H1 (cell line): ENCODE measurements at regions not wholly inside any gene's neighbourhood (a gene's known extent, or its start where the extent isn't known, plus 50 kb on each side); places are given as distances from the start of the nearest gene placed in this dataset.

Experiments
- ATF2 ChIP-seq: IDR thresholded peaks from 2 replicates; pipeline ENCODE4 v1.6.1; 2012; ENCODE audit warnings: low read length, inconsistent platforms
- HDAC2 ChIP-seq, 2 experiments: fragments of 300-600 bp in 1 of 2; sonication (generic) in 1 of 2; IDR thresholded peaks; 2 replicates each; pipeline ENCODE4 v1.6.1; 2011 to 2012; ENCODE audit warnings: low read depth in 2 of 2, low read length in 2 of 2, mild to moderate bottlenecking in 2 of 2, moderate library complexity in 2 of 2, borderline replicate concordance in 1 of 2, inconsistent platforms in 1 of 2
- HDAC6 ChIP-seq: IDR thresholded peaks from one replicate; pipeline ENCODE4 v1.7.1; 2012; ENCODE audit warnings: low read depth, mild to moderate bottlenecking, inconsistent platforms, low read length, moderate library complexity
- YY1 ChIP-seq: IDR thresholded peaks from 2 replicates; pipeline ENCODE4 v1.6.1; 2011; ENCODE audit warnings: low read depth, mild to moderate bottlenecking, low read length

GRCh38 chr18:5729983-5730699, 165.2 kb downstream of the TMEM200C start (continued):
- TF ChIP-seq ATF2 (no peak), YY1 (no peak), HDAC6 (no peak), HDAC2 (IDR thresholded peaks at IDR 0.05; ENCODE audit: borderline replicate concordance in 1 of 2, low read depth in 2 of 2, low read length in 2 of 2) (no peak)
